BE2C (cell line): ENCODE measurements at regions not wholly inside any gene's neighbourhood (a gene's known extent, or its start where the extent isn't known, plus 50 kb on each side); places are given as distances from the start of the nearest gene placed in this dataset.

Experiments used
- DNase-seq: peaks from one replicate; pipeline ENCODE4 v3.0.0-alpha.2; 2020
- H3K27me3 ChIP-seq: fragments of 250-450 bp; sonication (Bioruptor Pico); 2 replicates; pipeline ENCODE4 v1.5.1; 2020; ENCODE audit warnings: mild to moderate bottlenecking
- H3K36me3 ChIP-seq: fragments of 250-450 bp; sonication (Bioruptor Pico); 2 replicates; pipeline ENCODE4 v1.5.1; 2020; ENCODE audit warnings: mild to moderate bottlenecking
- H3K4me1 ChIP-seq: fragments of 250-450 bp; sonication (Bioruptor Pico); 2 replicates; pipeline ENCODE4 v1.5.1; 2020
- H3K4me3 ChIP-seq: 2 replicates; pipeline ENCODE4 v1.5.1; 2011; ENCODE audit warnings: low read depth, low read length
- H3K9me3 ChIP-seq: fragments of 250-450 bp; sonication (Bioruptor Pico); 2 replicates; pipeline ENCODE4 v1.5.1; 2020
- TF ChIP-seq, protein P1 (sequence below): IDR thresholded peaks from 2 replicates; pipeline ENCODE4 v1.5.1; 2012; ENCODE audit warnings: mild to moderate bottlenecking, low read depth, low read length

DNA sequence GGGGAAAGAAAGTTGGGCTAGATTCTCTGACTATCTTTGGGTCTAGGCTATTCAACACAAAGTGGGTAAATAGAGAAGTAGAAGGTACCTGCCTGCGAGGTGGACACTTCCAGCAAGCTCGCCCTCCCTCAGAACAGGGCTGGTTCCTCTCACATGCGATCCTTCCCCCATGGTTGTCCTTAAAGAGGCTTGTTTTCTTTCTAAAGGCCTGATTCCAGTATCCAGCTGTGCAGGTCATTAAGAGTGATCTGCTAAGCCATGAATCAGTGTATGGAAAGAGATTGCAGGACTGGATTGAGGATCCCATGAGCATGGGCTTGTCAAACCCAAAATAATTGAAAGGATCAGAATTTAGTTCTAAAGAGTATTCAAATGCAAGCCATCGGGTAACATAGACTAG, 189.0 kb downstream of the URB2 start:
- no peak for DNase-seq
- H3K27me3 ChIP-seq, result no peaks in the 10 kb centered on the region
- TF ChIP-seq, protein P1, sequence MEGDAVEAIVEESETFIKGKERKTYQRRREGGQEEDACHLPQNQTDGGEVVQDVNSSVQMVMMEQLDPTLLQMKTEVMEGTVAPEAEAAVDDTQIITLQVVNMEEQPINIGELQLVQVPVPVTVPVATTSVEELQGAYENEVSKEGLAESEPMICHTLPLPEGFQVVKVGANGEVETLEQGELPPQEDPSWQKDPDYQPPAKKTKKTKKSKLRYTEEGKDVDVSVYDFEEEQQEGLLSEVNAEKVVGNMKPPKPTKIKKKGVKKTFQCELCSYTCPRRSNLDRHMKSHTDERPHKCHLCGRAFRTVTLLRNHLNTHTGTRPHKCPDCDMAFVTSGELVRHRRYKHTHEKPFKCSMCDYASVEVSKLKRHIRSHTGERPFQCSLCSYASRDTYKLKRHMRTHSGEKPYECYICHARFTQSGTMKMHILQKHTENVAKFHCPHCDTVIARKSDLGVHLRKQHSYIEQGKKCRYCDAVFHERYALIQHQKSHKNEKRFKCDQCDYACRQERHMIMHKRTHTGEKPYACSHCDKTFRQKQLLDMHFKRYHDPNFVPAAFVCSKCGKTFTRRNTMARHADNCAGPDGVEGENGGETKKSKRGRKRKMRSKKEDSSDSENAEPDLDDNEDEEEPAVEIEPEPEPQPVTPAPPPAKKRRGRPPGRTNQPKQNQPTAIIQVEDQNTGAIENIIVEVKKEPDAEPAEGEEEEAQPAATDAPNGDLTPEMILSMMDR, result no peak
- H3K4me1 ChIP-seq, result no peaks in the 10 kb centered on the region
- no peaks in the 10 kb centered on the region for H3K36me3 ChIP-seq
- peaks cover 2% of the 10 kb centered on the region; the same call in 1 of the 2 replicates for H3K9me3 ChIP-seq
- H3K4me3 ChIP-seq, result no peak overlapping the region

DNA sequence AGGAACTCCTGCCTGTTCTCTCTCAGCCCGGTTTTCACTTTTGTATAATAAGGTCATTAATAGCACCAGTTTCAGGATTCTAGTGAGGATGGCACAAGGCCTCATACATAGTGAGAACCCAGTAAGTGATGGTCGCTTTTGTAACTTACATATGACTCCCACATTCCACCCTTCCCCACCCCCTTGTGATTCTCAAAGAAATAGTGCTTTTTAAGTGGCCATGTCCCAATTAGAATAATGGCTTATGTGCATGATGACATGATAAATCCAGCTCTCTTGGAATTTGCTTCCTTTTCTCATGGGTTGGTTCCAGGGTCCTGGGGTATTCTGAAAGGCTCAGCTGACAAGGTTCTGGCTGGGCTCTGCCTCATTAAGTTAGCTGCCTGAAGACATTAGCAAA, 189.9 kb downstream of the URB2 start:
- Histone ChIP-seq H3K4me1 (no peaks in the 10 kb centered on the region), H3K27me3 (no peaks in the 10 kb centered on the region), H3K36me3 (no peaks in the 10 kb centered on the region), H3K9me3 (no peaks in the 10 kb centered on the region), H3K4me3 (no peak overlapping the region)
- DNase-seq, result no peak
- TF ChIP-seq, protein P1, result no peak

DNA sequence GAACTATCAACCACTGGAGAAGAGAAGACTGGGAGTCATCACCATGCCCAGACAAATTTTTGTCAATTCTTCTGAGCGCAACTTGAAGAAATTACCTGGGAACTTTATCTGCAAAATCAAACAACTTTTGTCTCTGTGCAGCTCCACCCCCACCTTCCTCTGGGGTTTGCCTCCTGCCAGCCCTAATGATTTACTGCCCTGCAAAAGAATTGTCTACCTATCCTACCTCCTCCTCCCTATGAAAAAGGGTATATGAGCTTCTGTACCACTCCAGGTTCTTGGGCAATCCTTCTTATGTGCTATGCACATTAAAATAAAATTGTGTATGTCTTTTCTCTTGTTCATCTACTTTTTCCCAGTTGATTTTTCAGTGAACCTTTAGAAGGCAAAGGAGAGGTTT, 191.9 kb downstream of the URB2 start:
- H3K4me3 ChIP-seq, result no peak overlapping the region
- H3K36me3 ChIP-seq, result no peaks in the 10 kb centered on the region
- DNase-seq, result no peak
- no peaks in the 10 kb centered on the region for H3K4me1 ChIP-seq
- no peaks in the 10 kb centered on the region for H3K9me3 ChIP-seq
- H3K27me3 ChIP-seq, result no peaks in the 10 kb centered on the region
- TF ChIP-seq, protein P1, result no peak

- no peak for DNase-seq
- Histone ChIP-seq H3K36me3 (no peaks in the 10 kb centered on the region), H3K4me3 (no peak overlapping the region), H3K27me3 (no peaks in the 10 kb centered on the region), H3K4me1 (no peaks in the 10 kb centered on the region), H3K9me3 (no peaks in the 10 kb centered on the region)
- TF ChIP-seq, protein P1, result no peak
Observed at GRCh38 chr1:229819091-229819490, 193.0 kb downstream of the URB2 start.

- Histone ChIP-seq H3K36me3 (no peaks in the 10 kb centered on the region), H3K4me1 (no peaks in the 10 kb centered on the region), H3K27me3 (no peaks in the 10 kb centered on the region), H3K9me3 (no peaks in the 10 kb centered on the region), H3K4me3 (no peak overlapping the region)
- no peak for DNase-seq
- TF ChIP-seq, protein P1, result no peak
Observed at GRCh38 chr1:229822026-229822425, 196.0 kb downstream of the URB2 start.

- Histone ChIP-seq H3K4me1 (no peaks in the 10 kb centered on the region), H3K36me3 (no peaks in the 10 kb centered on the region), H3K27me3 (no peaks in the 10 kb centered on the region), H3K9me3 (no peaks in the 10 kb centered on the region), H3K4me3 (no peak overlapping the region)
- no peak for DNase-seq
- TF ChIP-seq, protein P1, result no peak
Observed at GRCh38 chr1:229825042-229825441, 199.0 kb downstream of the URB2 start.
